Cerebellar cortex (tissue), 1 donor: ENCODE measurements at regions not wholly inside any gene's neighbourhood (a gene's known extent, or its start where the extent isn't known, plus 50 kb on each side); places are given as distances from the start of the nearest gene placed in this dataset.

ENCODE experiments used
- DNase-seq: peaks from one replicate; pipeline ENCODE4 v3.0.0-alpha.2; 2015; ENCODE audit warnings: low spot score

GRCh38 chr18:25443776-25444175, 91.8 kb upstream of the ZNF521 start:
- no peak for DNase-seq

- no peak for DNase-seq
Observed at GRCh38 chr18:25435149-25435782, 83.3 kb upstream of the ZNF521 start.

- DNase-seq = no peak
Observed at GRCh38 chr18:25434745-25435144, 82.8 kb upstream of the ZNF521 start.

- no peak for DNase-seq
Observed at GRCh38 chr18:25433590-25433989, 81.6 kb upstream of the ZNF521 start.

GRCh38 chr18:25425024-25425423, 73.1 kb upstream of the ZNF521 start:
- DNase-seq = no peak

- no peak for DNase-seq
Observed at GRCh38 chr18:25423760-25424159, 71.8 kb upstream of the ZNF521 start.

GRCh38 chr18:25423267-25423666, 71.3 kb upstream of the ZNF521 start:
- no peak for DNase-seq

GRCh38 chr18:25422230-25422629, 70.3 kb upstream of the ZNF521 start:
- DNase-seq = no peak

GRCh38 chr18:25420077-25420825, 68.3 kb upstream of the ZNF521 start:
- no peak for DNase-seq

GRCh38 chr18:25416374-25416773, 64.4 kb upstream of the ZNF521 start:
- no peak for DNase-seq

- DNase-seq = no peak
Observed at GRCh38 chr18:25409971-25410370, 58.0 kb upstream of the ZNF521 start.

GRCh38 chr18:25408293-25408692, 56.3 kb upstream of the ZNF521 start:
- no peak for DNase-seq
